RWPE2 (cell line): ENCODE measurements at regions not wholly inside any gene's neighbourhood (a gene's known extent, or its start where the extent isn't known, plus 50 kb on each side); places are given as distances from the start of the nearest gene placed in this dataset.

ENCODE experiments used
- ATAC-seq: fragments of 200-7000 bp; cut with Tn5 transposase; 3 replicates; pipeline ENCODE4 v1.9.1; 2021; ENCODE audit warnings: low read depth
- DNase-seq: peaks from one replicate; pipeline ENCODE4 v3.0.0-alpha.2; 2020; ENCODE audit warnings: low spot score
- H3K27ac ChIP-seq: fragments of 450-650 bp; 2 replicates; pipeline ENCODE4 v1.5.1; 2017; ENCODE audit warnings: mild to moderate bottlenecking; ENCODE audit not compliant: poor library complexity, severe bottlenecking
- H3K27me3 ChIP-seq: fragments of 250-450 bp; sonication (Bioruptor Pico); 2 replicates; pipeline ENCODE4 v1.5.1; 2021; ENCODE audit warnings: mild to moderate bottlenecking, moderate library complexity; ENCODE audit not compliant: insufficient read depth, poor library complexity, severe bottlenecking
- H3K36me3 ChIP-seq: fragments of 250-450 bp; sonication (Bioruptor Pico); 2 replicates; pipeline ENCODE4 v1.5.1; 2020; ENCODE audit warnings: low read depth, mild to moderate bottlenecking, moderate library complexity
- H3K4me1 ChIP-seq: fragments of 250-450 bp; sonication (Bioruptor Pico); 2 replicates; pipeline ENCODE4 v1.5.1; 2021; ENCODE audit warnings: mild to moderate bottlenecking, moderate library complexity; ENCODE audit not compliant: insufficient read depth, poor library complexity, severe bottlenecking
- H3K4me3 ChIP-seq: fragments of 250-450 bp; sonication (Bioruptor Pico); 2 replicates; pipeline ENCODE4 v1.5.1; 2021; ENCODE audit warnings: mild to moderate bottlenecking, moderate library complexity; ENCODE audit not compliant: severe bottlenecking
- H3K9me3 ChIP-seq: fragments of 250-450 bp; sonication (Bioruptor Pico); 2 replicates; pipeline ENCODE4 v1.5.1; 2021; ENCODE audit warnings: mild to moderate bottlenecking, moderate library complexity; ENCODE audit not compliant: severe bottlenecking
- CTCF ChIP-seq: fragments of 450-650 bp; IDR thresholded peaks from one replicate; pipeline ENCODE4 v1.5.1; 2017; ENCODE audit warnings: mild to moderate bottlenecking, moderate library complexity; ENCODE audit not compliant: poor library complexity, severe bottlenecking

GRCh38 chr6:160858886-160859285, 132.7 kb upstream of the MAP3K4 start:
- H3K27ac ChIP-seq = no peak overlapping the region
- H3K9me3 ChIP-seq = no peaks in the 10 kb centered on the region
- no peak overlapping the region for H3K4me3 ChIP-seq
- no peak for ATAC-seq
- H3K4me1 ChIP-seq = no peaks in the 10 kb centered on the region
- no peaks in the 10 kb centered on the region for H3K36me3 ChIP-seq
- no peak for TF ChIP-seq CTCF
- no peak for DNase-seq
- H3K27me3 ChIP-seq = no peaks in the 10 kb centered on the region

GRCh38 chr6:160859822-160860221, 131.7 kb upstream of the MAP3K4 start:
- no peak for TF ChIP-seq CTCF
- Histone ChIP-seq H3K4me1 (no peaks in the 10 kb centered on the region), H3K27ac (no peak overlapping the region), H3K36me3 (no peaks in the 10 kb centered on the region), H3K4me3 (no peak overlapping the region), H3K27me3 (no peaks in the 10 kb centered on the region), H3K9me3 (no peaks in the 10 kb centered on the region)
- ATAC-seq (no peak), DNase-seq (no peak)

- H3K9me3 ChIP-seq = no peaks in the 10 kb centered on the region
- no peaks in the 10 kb centered on the region for H3K36me3 ChIP-seq
- no peaks in the 10 kb centered on the region for H3K4me1 ChIP-seq
- H3K27ac ChIP-seq = no peak overlapping the region
- no peak for TF ChIP-seq CTCF
- ATAC-seq (no peak), DNase-seq (no peak)
- no peaks in the 10 kb centered on the region for H3K27me3 ChIP-seq
- no peak overlapping the region for H3K4me3 ChIP-seq
These were observed 129.7 kb upstream of the MAP3K4 start for GRCh38 chr6:160861824-160862223.

- Histone ChIP-seq H3K27ac (no peak overlapping the region), H3K4me1 (no peaks in the 10 kb centered on the region), H3K36me3 (no peaks in the 10 kb centered on the region), H3K9me3 (no peaks in the 10 kb centered on the region), H3K27me3 (no peaks in the 10 kb centered on the region), H3K4me3 (no peak overlapping the region)
- DNase-seq = no peak
- no peak for ATAC-seq
- no peak for TF ChIP-seq CTCF
These were observed 127.8 kb upstream of the MAP3K4 start for GRCh38 chr6:160863782-160864181.

- Histone ChIP-seq H3K4me3 (no peak overlapping the region), H3K4me1 (no peaks in the 10 kb centered on the region), H3K36me3 (no peaks in the 10 kb centered on the region), H3K27me3 (no peaks in the 10 kb centered on the region), H3K27ac (no peak overlapping the region), H3K9me3 (no peaks in the 10 kb centered on the region)
- no peak for ATAC-seq
- TF ChIP-seq CTCF = no peak
- DNase-seq = no peak
These were observed 120.2 kb upstream of the MAP3K4 start for GRCh38 chr6:160871320-160871719.
